ENCODE measurements at regions not wholly inside any gene's neighbourhood (a gene's known extent, or its start where the extent isn't known, plus 50 kb on each side); places are given as distances from the start of the nearest gene placed in this dataset.

- peaks cover 2% of the 10 kb centered on the region for H3K27me3 Mint-ChIP-seq (ENCODE audit: unreplicated experiment)
- DNase-seq = no peak
- no peak for TF ChIP-seq CTCF (IDR thresholded peaks at IDR 0.05; ENCODE audit: partially characterized antibody, unreplicated experiment)
- H3K9me3 Mint-ChIP-seq (ENCODE audit: unreplicated experiment) = peaks cover 9% of the 10 kb centered on the region
- H3K4me3 Mint-ChIP-seq (ENCODE audit: unreplicated experiment) = no peak overlapping the region
- no peak overlapping the region for H3K27ac Mint-ChIP-seq (ENCODE audit: unreplicated experiment)
- H3K36me3 Mint-ChIP-seq (ENCODE audit: unreplicated experiment) = no peaks in the 10 kb centered on the region
- peaks cover 17% of the 10 kb centered on the region for H3K4me1 Mint-ChIP-seq (ENCODE audit: low read depth, unreplicated experiment)
Observed at GRCh38 chr10:78405736-78406135, 372.1 kb downstream of the RPS24 start.

GRCh38 chr10:78406648-78407008, 373.0 kb downstream of the RPS24 start:
- peaks cover 6% of the 10 kb centered on the region for H3K9me3 Mint-ChIP-seq (ENCODE audit: unreplicated experiment)

GRCh38 chr10:78407009-78407711, 373.5 kb downstream of the RPS24 start:
- no peak for TF ChIP-seq CTCF (IDR thresholded peaks at IDR 0.05; ENCODE audit: partially characterized antibody, unreplicated experiment)
- Mint-ChIP-seq H3K27me3 (ENCODE audit: unreplicated experiment) (peaks cover 2% of the 10 kb centered on the region), H3K27ac (ENCODE audit: unreplicated experiment) (peak overlapping the region; percentile 92), H3K9me3 (ENCODE audit: unreplicated experiment) (peaks cover 6% of the 10 kb centered on the region), H3K4me1 (ENCODE audit: low read depth, unreplicated experiment) (peaks cover 17% of the 10 kb centered on the region), H3K4me3 (ENCODE audit: unreplicated experiment) (peak overlapping the region; percentile 96), H3K36me3 (ENCODE audit: unreplicated experiment) (no peaks in the 10 kb centered on the region)
- DNase-seq = peak; percentile 92

More at GRCh38 chr10:78406648-78407008, 373.0 kb downstream of the RPS24 start:
- TF ChIP-seq CTCF (IDR thresholded peaks at IDR 0.05; ENCODE audit: partially characterized antibody, unreplicated experiment) = no peak
- Mint-ChIP-seq H3K27me3 (ENCODE audit: unreplicated experiment) (peaks cover 2% of the 10 kb centered on the region), H3K27ac (ENCODE audit: unreplicated experiment) (peak overlapping the region; percentile 92), H3K4me3 (ENCODE audit: unreplicated experiment) (peak overlapping the region; percentile 96), H3K4me1 (ENCODE audit: low read depth, unreplicated experiment) (peaks cover 17% of the 10 kb centered on the region), H3K36me3 (ENCODE audit: unreplicated experiment) (no peaks in the 10 kb centered on the region)
- DNase-seq = no peak

- TF ChIP-seq CTCF (IDR thresholded peaks at IDR 0.05; ENCODE audit: partially characterized antibody, unreplicated experiment) = no peak
- Mint-ChIP-seq H3K4me1 (ENCODE audit: low read depth, unreplicated experiment) (peaks cover 17% of the 10 kb centered on the region), H3K27me3 (ENCODE audit: unreplicated experiment) (peaks cover 2% of the 10 kb centered on the region), H3K27ac (ENCODE audit: unreplicated experiment) (peak overlapping the region; percentile 92), H3K4me3 (ENCODE audit: unreplicated experiment) (peak overlapping the region; percentile 96), H3K36me3 (ENCODE audit: unreplicated experiment) (no peaks in the 10 kb centered on the region), H3K9me3 (ENCODE audit: unreplicated experiment) (peaks cover 6% of the 10 kb centered on the region)
- DNase-seq = no peak
Observed at GRCh38 chr10:78407966-78408365, 374.3 kb downstream of the RPS24 start.

- Mint-ChIP-seq H3K4me3 (ENCODE audit: unreplicated experiment) (no peak overlapping the region), H3K27me3 (ENCODE audit: unreplicated experiment) (peaks cover 2% of the 10 kb centered on the region), H3K4me1 (ENCODE audit: low read depth, unreplicated experiment) (peaks cover 12% of the 10 kb centered on the region), H3K9me3 (ENCODE audit: unreplicated experiment) (peaks cover 6% of the 10 kb centered on the region), H3K27ac (ENCODE audit: unreplicated experiment) (no peak overlapping the region), H3K36me3 (ENCODE audit: unreplicated experiment) (no peaks in the 10 kb centered on the region)
- no peak for TF ChIP-seq CTCF (IDR thresholded peaks at IDR 0.05; ENCODE audit: partially characterized antibody, unreplicated experiment)
- DNase-seq = no peak
Observed at GRCh38 chr10:78408671-78409472, 375.2 kb downstream of the RPS24 start.
